GM12892 (cell line): ENCODE measurements at regions not wholly inside any gene's neighbourhood (a gene's known extent, or its start where the extent isn't known, plus 50 kb on each side); places are given as distances from the start of the nearest gene placed in this dataset.
"Not testable (repeated sequence)": the region's sequence is repeated elsewhere in the genome, so short reads cannot be mapped to it uniquely, and the experiment has no call there.

Experiments
- POLR2A ChIP-seq: IDR thresholded peaks from 2 replicates; pipeline ENCODE4 v1.6.1; 2011; ENCODE audit warnings: low read depth, low read length, control low read depth
- TAF1 ChIP-seq: IDR thresholded peaks from 2 replicates; pipeline ENCODE4 v1.6.1; 2011; ENCODE audit warnings: low read depth, mild to moderate bottlenecking, control low read depth, low read length, borderline replicate concordance

DNA sequence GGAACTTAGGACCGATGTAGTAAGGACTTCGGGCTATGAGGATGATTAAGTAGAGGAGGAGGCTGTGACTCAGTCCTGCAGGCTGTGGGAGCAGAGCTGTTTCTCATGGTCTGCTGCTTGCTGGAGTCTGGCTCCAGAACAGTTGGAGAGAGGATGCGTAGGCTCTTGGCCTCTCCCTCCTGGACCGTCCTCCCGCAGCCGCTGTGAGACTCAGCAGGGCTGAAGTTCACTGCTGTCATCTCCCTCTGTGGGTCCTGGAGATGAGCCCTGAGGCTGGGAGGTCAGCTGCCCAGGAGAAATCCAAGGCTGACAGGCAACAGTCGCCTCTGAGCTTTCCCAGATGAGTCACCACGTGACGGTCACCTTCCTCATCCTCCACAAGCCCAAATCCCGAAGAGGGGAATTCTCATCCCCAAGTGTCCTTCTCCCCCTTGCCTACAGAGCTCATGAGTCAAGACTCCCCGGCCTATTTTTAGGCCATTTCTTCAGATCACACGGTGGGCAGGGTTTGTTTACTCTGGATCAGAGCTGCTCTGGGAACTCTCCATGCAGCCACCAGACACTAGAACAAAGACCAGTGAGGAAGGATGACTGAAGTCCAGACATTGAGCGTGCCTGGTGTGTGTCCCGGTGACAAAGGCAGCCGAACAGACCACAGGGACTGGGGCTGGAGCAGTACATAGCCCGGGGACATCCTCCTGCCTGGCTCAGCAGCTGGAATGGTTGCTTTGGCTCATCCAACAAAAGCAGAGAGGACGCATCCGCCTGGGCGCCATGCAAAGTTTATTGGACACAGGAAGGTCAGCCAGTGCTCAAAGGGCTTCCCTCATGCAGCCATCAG, 137.3 kb upstream of the ZNF469 start:
- not testable (repeated sequence) for TF ChIP-seq POLR2A, TAF1
